ENCODE measurements at regions not wholly inside any gene's neighbourhood (a gene's known extent, or its start where the extent isn't known, plus 50 kb on each side); places are given as distances from the start of the nearest gene placed in this dataset.

- TF ChIP-seq, protein P1, sequence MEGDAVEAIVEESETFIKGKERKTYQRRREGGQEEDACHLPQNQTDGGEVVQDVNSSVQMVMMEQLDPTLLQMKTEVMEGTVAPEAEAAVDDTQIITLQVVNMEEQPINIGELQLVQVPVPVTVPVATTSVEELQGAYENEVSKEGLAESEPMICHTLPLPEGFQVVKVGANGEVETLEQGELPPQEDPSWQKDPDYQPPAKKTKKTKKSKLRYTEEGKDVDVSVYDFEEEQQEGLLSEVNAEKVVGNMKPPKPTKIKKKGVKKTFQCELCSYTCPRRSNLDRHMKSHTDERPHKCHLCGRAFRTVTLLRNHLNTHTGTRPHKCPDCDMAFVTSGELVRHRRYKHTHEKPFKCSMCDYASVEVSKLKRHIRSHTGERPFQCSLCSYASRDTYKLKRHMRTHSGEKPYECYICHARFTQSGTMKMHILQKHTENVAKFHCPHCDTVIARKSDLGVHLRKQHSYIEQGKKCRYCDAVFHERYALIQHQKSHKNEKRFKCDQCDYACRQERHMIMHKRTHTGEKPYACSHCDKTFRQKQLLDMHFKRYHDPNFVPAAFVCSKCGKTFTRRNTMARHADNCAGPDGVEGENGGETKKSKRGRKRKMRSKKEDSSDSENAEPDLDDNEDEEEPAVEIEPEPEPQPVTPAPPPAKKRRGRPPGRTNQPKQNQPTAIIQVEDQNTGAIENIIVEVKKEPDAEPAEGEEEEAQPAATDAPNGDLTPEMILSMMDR (IDR thresholded peaks at IDR 0.05 in 4 of 5, conservative IDR thresholded peaks at IDR 0.05 in 1 of 5), result no peak
- TF ChIP-seq POLR2A (IDR thresholded peaks at IDR 0.05), result no peak
Observed at GRCh38 chr5:56617998-56618397, 197.4 kb upstream of the MAP3K1 start.

Data from gastrocnemius medialis (tissue), 4 donors.